ENCODE measurements at regions not wholly inside any gene's neighbourhood (a gene's known extent, or its start where the extent isn't known, plus 50 kb on each side); places are given as distances from the start of the nearest gene placed in this dataset.

DNA sequence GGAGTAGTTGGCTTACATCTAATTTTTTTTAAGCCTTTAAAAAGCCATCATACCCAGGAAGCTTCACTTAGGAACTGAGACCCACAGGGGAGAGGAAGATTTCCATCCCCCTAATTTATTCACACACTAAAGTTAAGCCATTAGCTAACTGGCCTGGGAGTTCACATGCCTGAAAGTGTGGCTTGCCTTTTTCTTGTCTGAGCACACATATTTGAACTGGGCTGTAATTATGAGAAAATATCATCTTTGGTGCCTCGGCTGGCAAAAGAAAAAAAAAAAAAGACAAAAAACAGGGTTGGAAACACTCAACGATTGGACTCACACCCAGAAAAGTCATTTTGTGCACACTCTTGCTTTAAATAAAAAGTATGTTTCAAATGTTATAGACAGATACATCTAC is 847.3 kb downstream of the MAT2B start:
- intact Hi-C loops (cut with DNase I; ENCODE audit: low total_unique reads), result no loop called here
- no peak overlapping the region for H3K27ac ChIP-seq
- H3K4me3 ChIP-seq, result no peak overlapping the region
- no peaks in the 10 kb centered on the region for H3K36me3 ChIP-seq
- H3K4me1 ChIP-seq, result no peaks in the 10 kb centered on the region
- no peaks in the 10 kb centered on the region for H3K27me3 ChIP-seq
- H3K9me3 ChIP-seq, result no peaks in the 10 kb centered on the region
- no peak for DNase-seq
- TF ChIP-seq, protein P1, sequence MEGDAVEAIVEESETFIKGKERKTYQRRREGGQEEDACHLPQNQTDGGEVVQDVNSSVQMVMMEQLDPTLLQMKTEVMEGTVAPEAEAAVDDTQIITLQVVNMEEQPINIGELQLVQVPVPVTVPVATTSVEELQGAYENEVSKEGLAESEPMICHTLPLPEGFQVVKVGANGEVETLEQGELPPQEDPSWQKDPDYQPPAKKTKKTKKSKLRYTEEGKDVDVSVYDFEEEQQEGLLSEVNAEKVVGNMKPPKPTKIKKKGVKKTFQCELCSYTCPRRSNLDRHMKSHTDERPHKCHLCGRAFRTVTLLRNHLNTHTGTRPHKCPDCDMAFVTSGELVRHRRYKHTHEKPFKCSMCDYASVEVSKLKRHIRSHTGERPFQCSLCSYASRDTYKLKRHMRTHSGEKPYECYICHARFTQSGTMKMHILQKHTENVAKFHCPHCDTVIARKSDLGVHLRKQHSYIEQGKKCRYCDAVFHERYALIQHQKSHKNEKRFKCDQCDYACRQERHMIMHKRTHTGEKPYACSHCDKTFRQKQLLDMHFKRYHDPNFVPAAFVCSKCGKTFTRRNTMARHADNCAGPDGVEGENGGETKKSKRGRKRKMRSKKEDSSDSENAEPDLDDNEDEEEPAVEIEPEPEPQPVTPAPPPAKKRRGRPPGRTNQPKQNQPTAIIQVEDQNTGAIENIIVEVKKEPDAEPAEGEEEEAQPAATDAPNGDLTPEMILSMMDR (IDR thresholded peaks at IDR 0.05), result no peak

DNA sequence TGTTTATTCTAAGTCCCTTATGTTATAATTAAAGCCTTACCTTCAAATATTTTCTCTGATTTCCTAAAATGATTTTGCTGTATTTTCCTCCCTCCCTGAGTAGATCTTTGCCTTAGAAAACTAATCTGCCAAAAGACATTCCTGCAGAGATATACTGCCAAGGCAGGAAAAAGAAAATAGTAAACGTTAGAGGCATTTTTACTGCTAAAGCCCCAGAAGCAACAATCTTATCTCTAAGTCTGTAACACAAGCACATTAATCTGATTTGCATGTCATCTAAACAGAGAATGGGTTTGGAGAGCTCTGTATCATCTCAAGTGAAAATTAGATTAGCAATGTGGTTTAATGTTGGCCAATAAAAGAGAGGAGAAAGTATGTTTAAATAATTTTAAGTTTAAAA is 847.7 kb downstream of the MAT2B start:
- TF ChIP-seq, protein P1 (IDR thresholded peaks at IDR 0.05), result no peak
- Histone ChIP-seq H3K4me1 (no peaks in the 10 kb centered on the region), H3K36me3 (no peaks in the 10 kb centered on the region), H3K4me3 (no peak overlapping the region), H3K9me3 (no peaks in the 10 kb centered on the region), H3K27me3 (no peaks in the 10 kb centered on the region), H3K27ac (no peak overlapping the region)
- intact Hi-C loops (cut with DNase I; ENCODE audit: low total_unique reads), result no loop called here
- no peak for DNase-seq

DNA sequence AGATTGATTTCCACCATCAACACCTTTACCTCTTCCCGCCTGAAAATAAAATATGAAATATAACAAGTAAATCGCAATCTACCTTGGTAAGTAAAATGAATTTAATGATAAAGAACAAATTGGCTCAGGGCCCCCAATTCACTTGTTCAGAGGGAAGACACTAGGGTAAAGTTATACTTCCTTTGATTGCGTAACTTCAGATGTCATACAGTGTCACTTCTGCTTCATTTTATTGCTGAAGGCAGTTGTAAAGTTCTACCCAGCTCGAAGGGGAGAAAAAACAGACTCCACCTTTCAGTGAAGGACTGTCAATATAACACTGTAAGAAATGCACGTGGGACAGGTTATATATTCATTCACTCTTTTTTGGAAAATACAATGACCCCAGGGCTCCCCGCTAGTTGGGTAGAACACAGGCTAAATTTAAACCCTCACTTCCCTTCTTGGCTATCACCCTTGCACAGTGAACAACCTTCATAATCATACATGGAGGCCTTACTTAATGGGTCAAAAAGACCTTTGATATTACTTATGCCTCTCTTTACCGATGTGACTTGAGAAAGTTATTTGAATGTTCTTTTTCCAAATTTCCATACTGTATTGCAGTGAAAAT is 848.8 kb downstream of the MAT2B start:
- no peaks in the 10 kb centered on the region for H3K27me3 ChIP-seq
- H3K36me3 ChIP-seq, result no peaks in the 10 kb centered on the region
- no peaks in the 10 kb centered on the region for H3K4me1 ChIP-seq
- no peak overlapping the region for H3K27ac ChIP-seq
- no peak overlapping the region for H3K4me3 ChIP-seq
- no peaks in the 10 kb centered on the region for H3K9me3 ChIP-seq
- intact Hi-C loops (cut with DNase I; ENCODE audit: low total_unique reads), result no loop called here
- no peak for DNase-seq
- TF ChIP-seq, protein P1 (IDR thresholded peaks at IDR 0.05), result no peak

DNA sequence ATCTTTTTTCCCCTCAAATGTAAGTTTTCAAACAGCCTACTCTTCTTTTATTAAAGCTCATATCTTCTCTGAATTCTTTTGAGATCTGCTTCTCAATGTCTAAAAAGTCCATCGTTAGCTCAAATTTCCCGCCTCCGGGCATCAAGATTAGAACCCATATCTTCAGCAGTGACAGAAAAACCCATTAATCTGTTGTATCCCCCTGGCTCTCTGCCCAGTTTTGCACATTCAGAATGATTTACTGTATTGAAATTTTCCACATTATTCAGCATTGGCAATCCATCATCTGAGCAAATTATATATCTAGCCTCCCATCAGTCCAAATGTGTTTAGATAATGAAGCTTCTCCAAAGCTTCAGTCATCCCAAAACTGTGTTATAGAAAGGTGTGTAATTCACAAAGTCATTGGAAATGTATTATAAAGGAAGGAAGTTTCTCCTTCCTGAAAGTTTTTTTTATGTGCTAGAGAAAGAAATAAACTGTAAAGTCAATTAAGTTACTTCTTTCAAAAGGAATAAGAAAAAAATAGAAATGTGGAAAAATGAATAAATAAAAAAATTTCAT is 849.9 kb downstream of the MAT2B start:
- Histone ChIP-seq H3K9me3 (no peaks in the 10 kb centered on the region), H3K27ac (no peak overlapping the region), H3K4me1 (no peaks in the 10 kb centered on the region), H3K36me3 (no peaks in the 10 kb centered on the region), H3K4me3 (no peak overlapping the region), H3K27me3 (no peaks in the 10 kb centered on the region)
- intact Hi-C loops (cut with DNase I; ENCODE audit: low total_unique reads), result no loop called here
- TF ChIP-seq, protein P1 (IDR thresholded peaks at IDR 0.05), result no peak
- no peak for DNase-seq

DNA sequence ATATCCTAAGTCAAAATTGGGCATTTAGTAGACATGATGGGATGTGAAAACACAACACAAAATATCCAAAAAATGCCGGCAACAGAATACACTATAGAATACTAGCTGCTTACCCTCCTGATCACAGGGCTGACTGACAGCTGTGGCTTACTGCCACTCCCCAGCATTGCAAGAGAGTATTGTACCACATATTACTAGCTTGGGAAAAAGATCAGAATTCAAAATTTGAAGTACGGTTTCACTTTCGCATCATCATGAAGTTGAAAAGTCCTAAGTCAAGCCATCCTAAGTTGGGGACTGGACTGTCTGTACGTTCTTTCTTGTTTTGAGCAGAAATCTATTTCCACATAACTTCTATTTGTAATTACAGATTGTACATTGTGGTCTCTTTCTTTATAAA is 851.4 kb downstream of the MAT2B start:
- Histone ChIP-seq H3K36me3 (no peaks in the 10 kb centered on the region), H3K27ac (no peak overlapping the region), H3K4me1 (no peaks in the 10 kb centered on the region), H3K9me3 (no peaks in the 10 kb centered on the region), H3K4me3 (no peak overlapping the region), H3K27me3 (no peaks in the 10 kb centered on the region)
- DNase-seq, result no peak
- intact Hi-C loops (cut with DNase I; ENCODE audit: low total_unique reads), result no loop called here
- TF ChIP-seq, protein P1 (IDR thresholded peaks at IDR 0.05), result no peak

Data from tibial artery (tissue), 4 donors.